Activated naive CD8-positive, alpha-beta T cell (primary cell): ENCODE measurements at regions not wholly inside any gene's neighbourhood (a gene's known extent, or its start where the extent isn't known, plus 50 kb on each side); places are given as distances from the start of the nearest gene placed in this dataset.

Experiments used
- H3K27ac Mint-ChIP-seq: one replicate; pipeline ENCODE4 v1.8.0; 2021; ENCODE audit warnings: mixed read lengths
- H3K27me3 Mint-ChIP-seq: one replicate; pipeline ENCODE4 v1.8.0; 2021; ENCODE audit warnings: mixed read lengths
- H3K36me3 Mint-ChIP-seq: one replicate; pipeline ENCODE4 v1.8.0; 2021; ENCODE audit warnings: mixed read lengths
- H3K4me1 Mint-ChIP-seq: one replicate; pipeline ENCODE4 v1.8.0; 2021; ENCODE audit warnings: low read depth, mixed read lengths
- H3K4me3 Mint-ChIP-seq: one replicate; pipeline ENCODE4 v1.8.0; 2021; ENCODE audit warnings: mild to moderate bottlenecking, mixed read lengths
- H3K9me3 Mint-ChIP-seq: one replicate; pipeline ENCODE4 v1.8.0; 2021; ENCODE audit warnings: low read depth, mixed read lengths

- no peaks in the 10 kb centered on the region for H3K36me3 Mint-ChIP-seq
- H3K4me1 Mint-ChIP-seq: no peaks in the 10 kb centered on the region
- no peaks in the 10 kb centered on the region for H3K9me3 Mint-ChIP-seq
- H3K27ac Mint-ChIP-seq: no peak overlapping the region
- H3K27me3 Mint-ChIP-seq: peaks cover 4% of the 10 kb centered on the region
- H3K4me3 Mint-ChIP-seq: no peak overlapping the region
Observed at GRCh38 chr14:54058505-54058904, 101.9 kb upstream of the BMP4 start.

- Mint-ChIP-seq H3K27me3 (peaks cover 7% of the 10 kb centered on the region), H3K27ac (no peak overlapping the region), H3K4me1 (no peaks in the 10 kb centered on the region), H3K4me3 (no peak overlapping the region), H3K9me3 (no peaks in the 10 kb centered on the region), H3K36me3 (no peaks in the 10 kb centered on the region)
Observed at GRCh38 chr14:54083549-54084239, 127.1 kb upstream of the BMP4 start.

GRCh38 chr14:54085232-54085761 is 128.7 kb upstream of the BMP4 start:
- Mint-ChIP-seq H3K27ac (no peak overlapping the region), H3K4me3 (no peak overlapping the region)

GRCh38 chr14:54085841-54086240 is 129.2 kb upstream of the BMP4 start:
- peaks cover 4% of the 10 kb centered on the region for H3K27me3 Mint-ChIP-seq
- H3K4me1 Mint-ChIP-seq: no peaks in the 10 kb centered on the region
- no peak overlapping the region for H3K4me3 Mint-ChIP-seq
- no peak overlapping the region for H3K27ac Mint-ChIP-seq
- no peaks in the 10 kb centered on the region for H3K9me3 Mint-ChIP-seq
- H3K36me3 Mint-ChIP-seq: no peaks in the 10 kb centered on the region

More at GRCh38 chr14:54085232-54085761, 128.7 kb upstream of the BMP4 start:
- Mint-ChIP-seq H3K36me3 (no peaks in the 10 kb centered on the region), H3K27me3 (peaks cover 6% of the 10 kb centered on the region), H3K4me1 (no peaks in the 10 kb centered on the region), H3K9me3 (no peaks in the 10 kb centered on the region)

- no peak overlapping the region for H3K4me3 Mint-ChIP-seq
- H3K4me1 Mint-ChIP-seq: no peaks in the 10 kb centered on the region
- no peaks in the 10 kb centered on the region for H3K36me3 Mint-ChIP-seq
- no peak overlapping the region for H3K27ac Mint-ChIP-seq
- H3K27me3 Mint-ChIP-seq: peaks cover 4% of the 10 kb centered on the region
- no peaks in the 10 kb centered on the region for H3K9me3 Mint-ChIP-seq
Observed at GRCh38 chr14:54086767-54087166, 130.1 kb upstream of the BMP4 start.

GRCh38 chr14:54087376-54087775 is 130.8 kb upstream of the BMP4 start:
- no peaks in the 10 kb centered on the region for H3K4me1 Mint-ChIP-seq
- no peak overlapping the region for H3K4me3 Mint-ChIP-seq
- H3K36me3 Mint-ChIP-seq: no peaks in the 10 kb centered on the region
- no peak overlapping the region for H3K27ac Mint-ChIP-seq
- H3K27me3 Mint-ChIP-seq: peaks cover 1% of the 10 kb centered on the region
- no peaks in the 10 kb centered on the region for H3K9me3 Mint-ChIP-seq

GRCh38 chr14:54088271-54088670 is 131.6 kb upstream of the BMP4 start:
- Mint-ChIP-seq H3K27ac (no peak overlapping the region), H3K9me3 (no peaks in the 10 kb centered on the region), H3K27me3 (peaks cover 1% of the 10 kb centered on the region), H3K36me3 (no peaks in the 10 kb centered on the region), H3K4me1 (no peaks in the 10 kb centered on the region), H3K4me3 (no peak overlapping the region)

GRCh38 chr14:54090274-54090673 is 133.6 kb upstream of the BMP4 start:
- H3K27ac Mint-ChIP-seq: no peak overlapping the region
- H3K36me3 Mint-ChIP-seq: no peaks in the 10 kb centered on the region
- no peak overlapping the region for H3K4me3 Mint-ChIP-seq
- no peaks in the 10 kb centered on the region for H3K27me3 Mint-ChIP-seq
- H3K4me1 Mint-ChIP-seq: no peaks in the 10 kb centered on the region
- H3K9me3 Mint-ChIP-seq: peaks cover 11% of the 10 kb centered on the region

GRCh38 chr14:54094765-54095164 is 138.1 kb upstream of the BMP4 start:
- Mint-ChIP-seq H3K36me3 (no peaks in the 10 kb centered on the region), H3K27ac (no peak overlapping the region), H3K9me3 (peaks cover 16% of the 10 kb centered on the region), H3K4me3 (no peak overlapping the region), H3K27me3 (peaks cover 1% of the 10 kb centered on the region), H3K4me1 (no peaks in the 10 kb centered on the region)

DNA sequence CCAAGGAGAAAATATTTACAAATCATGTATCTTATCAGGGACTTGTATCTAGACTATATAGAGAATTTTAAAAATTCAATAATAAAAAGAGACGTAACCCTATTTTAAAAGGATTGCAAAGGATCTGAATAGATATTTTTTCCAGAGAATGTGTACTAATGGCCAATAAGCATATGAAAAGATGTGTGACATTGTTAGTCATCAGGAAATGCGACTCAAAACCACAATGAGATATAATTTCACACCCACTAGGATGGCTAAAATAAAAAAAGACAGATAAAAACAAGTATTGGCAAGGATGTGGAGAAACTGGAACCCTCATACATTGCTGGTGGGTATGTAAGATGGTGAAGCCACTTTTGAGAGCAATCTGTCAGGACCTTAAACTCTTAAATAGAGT is 141.9 kb upstream of the BMP4 start:
- no peak overlapping the region for H3K27ac Mint-ChIP-seq
- peaks cover 15% of the 10 kb centered on the region for H3K9me3 Mint-ChIP-seq
- H3K36me3 Mint-ChIP-seq: no peaks in the 10 kb centered on the region
- H3K27me3 Mint-ChIP-seq: peaks cover 1% of the 10 kb centered on the region
- no peak overlapping the region for H3K4me3 Mint-ChIP-seq
- no peaks in the 10 kb centered on the region for H3K4me1 Mint-ChIP-seq

- Mint-ChIP-seq H3K36me3 (no peaks in the 10 kb centered on the region), H3K4me3 (no peak overlapping the region), H3K27me3 (peaks cover 1% of the 10 kb centered on the region), H3K27ac (no peak overlapping the region), H3K4me1 (no peaks in the 10 kb centered on the region), H3K9me3 (no peaks in the 10 kb centered on the region)
Observed at GRCh38 chr14:54102051-54102456, 145.4 kb upstream of the BMP4 start.

DNA sequence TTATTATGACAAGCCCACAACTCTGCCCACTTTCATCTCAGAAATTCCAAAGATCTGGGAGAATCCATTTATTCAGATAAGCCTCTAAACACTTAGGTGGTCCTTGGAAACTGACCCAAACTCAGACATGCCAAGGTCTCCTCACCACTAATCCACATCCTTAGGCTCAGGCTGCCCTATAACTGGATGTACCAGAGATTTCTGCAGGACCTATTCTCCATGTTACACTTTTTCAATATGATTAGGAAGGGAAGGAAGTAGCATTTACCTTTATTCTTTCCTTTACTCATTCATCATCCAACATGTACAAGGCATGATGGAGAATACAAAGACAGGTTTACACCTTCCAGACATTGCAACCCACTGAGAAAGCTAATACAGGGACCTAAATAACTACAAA is 145.9 kb upstream of the BMP4 start:
- H3K4me3 Mint-ChIP-seq: no peak overlapping the region
- H3K36me3 Mint-ChIP-seq: no peaks in the 10 kb centered on the region
- H3K27me3 Mint-ChIP-seq: peaks cover 1% of the 10 kb centered on the region
- no peak overlapping the region for H3K27ac Mint-ChIP-seq
- H3K9me3 Mint-ChIP-seq: no peaks in the 10 kb centered on the region
- H3K4me1 Mint-ChIP-seq: no peaks in the 10 kb centered on the region

GRCh38 chr14:54104601-54105145 is 148.0 kb upstream of the BMP4 start:
- Mint-ChIP-seq H3K4me3 (no peak overlapping the region), H3K4me1 (no peaks in the 10 kb centered on the region), H3K9me3 (no peaks in the 10 kb centered on the region)

DNA sequence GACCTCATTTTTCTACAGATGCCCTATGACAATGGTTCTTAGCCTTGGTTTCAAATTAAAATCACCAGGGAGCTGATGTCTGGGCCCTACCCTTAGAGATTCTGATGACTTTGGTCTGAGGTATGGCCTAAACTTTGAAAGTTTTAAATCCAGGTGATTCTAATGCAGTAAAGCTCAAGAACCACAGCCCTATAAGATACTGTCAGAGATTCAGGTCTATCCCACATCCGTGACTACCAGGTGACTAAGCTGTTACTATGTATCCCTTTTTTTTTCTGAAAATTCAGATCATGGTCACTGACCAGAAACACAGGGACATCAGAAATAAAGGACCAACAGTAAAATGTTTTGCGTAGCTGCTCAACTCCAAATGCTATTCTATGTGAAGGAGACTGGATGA is 148.8 kb upstream of the BMP4 start:
- H3K9me3 Mint-ChIP-seq: no peaks in the 10 kb centered on the region
- H3K4me3 Mint-ChIP-seq: no peak overlapping the region
- H3K27ac Mint-ChIP-seq: no peak overlapping the region

More at GRCh38 chr14:54104601-54105145, 148.0 kb upstream of the BMP4 start:
- H3K36me3 Mint-ChIP-seq: no peaks in the 10 kb centered on the region
- H3K27me3 Mint-ChIP-seq: peaks cover 1% of the 10 kb centered on the region
- no peak overlapping the region for H3K27ac Mint-ChIP-seq

DNA sequence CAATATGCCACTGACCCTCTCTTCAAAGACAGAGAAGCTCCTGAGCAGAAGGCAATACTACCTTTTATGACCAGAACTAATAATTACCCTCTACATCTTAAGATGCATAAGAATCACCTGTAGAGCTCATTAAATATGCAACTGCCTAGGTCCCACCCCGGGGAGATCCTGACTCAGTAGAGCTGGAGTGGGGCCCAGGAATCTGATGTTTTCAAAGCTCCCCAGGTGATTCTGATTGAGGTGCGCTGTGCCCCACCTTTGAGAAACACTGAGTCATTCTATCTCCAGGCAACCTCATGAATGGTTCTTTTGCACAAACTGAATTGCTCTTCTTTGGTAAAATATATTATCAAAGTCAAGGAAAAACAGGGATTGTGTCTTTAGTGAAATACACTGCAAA is 149.3 kb upstream of the BMP4 start:
- no peaks in the 10 kb centered on the region for H3K4me1 Mint-ChIP-seq
- peaks cover 1% of the 10 kb centered on the region for H3K27me3 Mint-ChIP-seq
- no peak overlapping the region for H3K4me3 Mint-ChIP-seq
- no peaks in the 10 kb centered on the region for H3K9me3 Mint-ChIP-seq
- no peak overlapping the region for H3K27ac Mint-ChIP-seq
- no peaks in the 10 kb centered on the region for H3K36me3 Mint-ChIP-seq

More for the DNA sequence above, 148.8 kb upstream of the BMP4 start:
- no peaks in the 10 kb centered on the region for H3K36me3 Mint-ChIP-seq
- peaks cover 1% of the 10 kb centered on the region for H3K27me3 Mint-ChIP-seq
- H3K4me1 Mint-ChIP-seq: no peaks in the 10 kb centered on the region
